Activated B cell treated with CpG ODN at 0.5 μM for 24 hours (primary cell): ENCODE measurements at regions not wholly inside any gene's neighbourhood (a gene's known extent, or its start where the extent isn't known, plus 50 kb on each side); places are given as distances from the start of the nearest gene placed in this dataset.

Experiments used
- ATAC-seq: fragments of 200-7000 bp; cut with Tn5 transposase; one replicate; pipeline ENCODE4 v1.10.0; 2021; ENCODE audit warnings: low read depth, mild to moderate bottlenecking, moderate library complexity
- CTCF ChIA-PET: fragments of 350-600 bp; sonication (Branson Sonifier 250); formaldehyde crosslinking; loops from one replicate; lab custom pipeline; 2021; ENCODE audit warnings: antibody characterized with exemption; lab: Charles Lee
- POLR2A ChIA-PET: fragments of 350-600 bp; sonication (Branson Sonifier 250); formaldehyde crosslinking; loops from one replicate; lab custom pipeline; 2021; ENCODE audit warnings: antibody characterized with exemption; lab: Charles Lee
- DNase-seq: peaks from one replicate; pipeline ENCODE4 v3.0.0; 2022
- H3K27ac Mint-ChIP-seq: one replicate; pipeline ENCODE4 v1.8.0; 2020; ENCODE audit warnings: mixed read lengths
- H3K27me3 Mint-ChIP-seq: one replicate; pipeline ENCODE4 v1.8.0; 2021; ENCODE audit warnings: mixed read lengths
- H3K36me3 Mint-ChIP-seq: one replicate; pipeline ENCODE4 v1.8.0; 2021; ENCODE audit warnings: low read depth, mixed read lengths
- H3K4me1 Mint-ChIP-seq: one replicate; pipeline ENCODE4 v1.8.0; 2021; ENCODE audit warnings: mixed read lengths
- H3K4me3 Mint-ChIP-seq: one replicate; pipeline ENCODE4 v1.8.0; 2020; ENCODE audit warnings: mild to moderate bottlenecking, mixed read lengths
- H3K9me3 Mint-ChIP-seq: one replicate; pipeline ENCODE4 v1.8.0; 2020; ENCODE audit warnings: mixed read lengths
- CTCF ChIP-seq: fragments of 200-600 bp; IDR thresholded peaks from one replicate; pipeline ENCODE4 v1.8.0; 2022; ENCODE audit warnings: antibody characterized with exemption, mild to moderate bottlenecking
- intact Hi-C: fragments of 100-400 bp; cut with micrococcal nuclease; formaldehyde crosslinking; loops from one replicate; pipeline ENCODE4 v1.15.1; 2024

- H3K4me3 Mint-ChIP-seq, result no peak overlapping the region
- ATAC-seq, result no peak
- ChIA-PET POLR2A (no interaction called here), CTCF (no interaction called here)
- H3K4me1 Mint-ChIP-seq, result no peaks in the 10 kb centered on the region
- peaks cover 16% of the 10 kb centered on the region for H3K27me3 Mint-ChIP-seq
- intact Hi-C loops, result no loop called here
- no peak overlapping the region for H3K27ac Mint-ChIP-seq
- H3K9me3 Mint-ChIP-seq, result no peaks in the 10 kb centered on the region
- TF ChIP-seq CTCF, result no peak
- no peak for DNase-seq
- no peaks in the 10 kb centered on the region for H3K36me3 Mint-ChIP-seq
Observed at GRCh38 chr15:38755718-38756117, 191.1 kb upstream of the RASGRP1 start.

DNA sequence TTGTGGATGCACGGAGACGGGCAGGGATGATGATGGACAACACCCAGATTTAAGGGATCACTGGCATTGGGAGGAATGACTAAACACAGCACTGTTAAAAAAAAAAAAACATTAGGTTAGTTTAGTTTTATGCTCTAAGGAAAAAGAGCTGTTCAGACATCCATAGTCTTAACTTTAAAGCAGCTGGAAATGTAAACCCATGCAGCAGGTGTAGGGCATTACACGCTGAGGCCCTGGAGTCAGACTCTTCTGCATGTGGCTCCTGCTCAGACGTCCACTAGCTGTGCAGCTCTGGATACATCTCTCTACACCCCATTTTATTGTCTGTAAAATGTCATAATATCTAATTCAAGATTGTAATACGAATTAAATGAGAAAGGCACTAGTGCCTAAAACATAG lies 191.8 kb upstream of the RASGRP1 start:
- peaks cover 11% of the 10 kb centered on the region for H3K27me3 Mint-ChIP-seq
- no peak for ATAC-seq
- no peak for TF ChIP-seq CTCF
- intact Hi-C loops, result no loop called here
- H3K36me3 Mint-ChIP-seq, result no peaks in the 10 kb centered on the region
- no peak overlapping the region for H3K4me3 Mint-ChIP-seq
- CTCF ChIA-PET, result no interaction called here
- no peak overlapping the region for H3K27ac Mint-ChIP-seq
- H3K4me1 Mint-ChIP-seq, result no peaks in the 10 kb centered on the region
- DNase-seq, result no peak
- POLR2A ChIA-PET, result no interaction called here
- no peaks in the 10 kb centered on the region for H3K9me3 Mint-ChIP-seq

DNA sequence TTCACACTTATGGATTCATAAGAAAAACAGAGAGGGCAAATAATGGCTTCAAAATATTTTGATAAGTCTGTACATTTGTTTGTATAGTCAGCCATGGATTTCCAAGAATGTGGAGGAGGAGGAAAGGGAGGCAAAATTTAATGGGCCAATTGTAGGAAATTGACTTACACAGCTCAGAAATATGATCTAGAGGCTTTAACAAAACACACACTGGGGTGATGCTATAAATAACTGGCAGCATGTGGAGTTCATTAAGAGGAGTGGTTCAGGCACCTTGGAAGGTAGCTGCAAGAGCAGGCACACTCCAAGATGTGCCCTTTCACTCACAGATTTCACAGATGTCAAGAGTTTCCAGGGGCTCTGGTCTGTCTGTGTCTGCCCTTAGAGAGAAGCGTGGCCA lies 193.4 kb upstream of the RASGRP1 start:
- Mint-ChIP-seq H3K27ac (no peak overlapping the region), H3K4me1 (no peaks in the 10 kb centered on the region), H3K27me3 (peaks cover 12% of the 10 kb centered on the region), H3K36me3 (no peaks in the 10 kb centered on the region), H3K4me3 (no peak overlapping the region), H3K9me3 (no peaks in the 10 kb centered on the region)
- ATAC-seq, result no peak
- intact Hi-C loops, result no loop called here
- POLR2A ChIA-PET, result no interaction called here
- no peak for TF ChIP-seq CTCF
- CTCF ChIA-PET, result no interaction called here
- DNase-seq, result no peak

DNA sequence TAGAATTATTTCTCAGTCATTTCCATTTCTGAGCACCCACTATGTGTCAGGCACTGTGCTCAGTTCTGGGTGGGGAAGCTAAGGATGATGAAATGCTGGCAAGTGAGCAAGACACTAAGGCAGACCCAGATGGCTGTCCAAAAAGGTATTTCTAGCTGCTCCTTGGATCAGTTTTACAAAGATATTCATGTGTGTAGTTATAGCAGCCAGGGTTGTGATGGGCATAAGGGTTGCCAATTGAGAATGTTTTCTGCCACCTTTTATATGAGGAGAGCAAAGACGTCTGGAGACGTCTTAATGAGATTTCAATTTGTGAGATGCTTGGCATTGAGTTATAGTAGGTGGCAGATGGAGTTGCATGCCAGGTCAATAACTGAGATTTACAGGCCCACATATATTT lies 197.1 kb upstream of the RASGRP1 start:
- POLR2A ChIA-PET, result no interaction called here
- Mint-ChIP-seq H3K27ac (no peak overlapping the region), H3K4me1 (no peaks in the 10 kb centered on the region), H3K4me3 (no peak overlapping the region), H3K27me3 (peaks cover 9% of the 10 kb centered on the region), H3K9me3 (no peaks in the 10 kb centered on the region), H3K36me3 (no peaks in the 10 kb centered on the region)
- DNase-seq (no peak), ATAC-seq (no peak)
- no peak for TF ChIP-seq CTCF
- CTCF ChIA-PET, result no interaction called here
- intact Hi-C loops, result no loop called here

DNA sequence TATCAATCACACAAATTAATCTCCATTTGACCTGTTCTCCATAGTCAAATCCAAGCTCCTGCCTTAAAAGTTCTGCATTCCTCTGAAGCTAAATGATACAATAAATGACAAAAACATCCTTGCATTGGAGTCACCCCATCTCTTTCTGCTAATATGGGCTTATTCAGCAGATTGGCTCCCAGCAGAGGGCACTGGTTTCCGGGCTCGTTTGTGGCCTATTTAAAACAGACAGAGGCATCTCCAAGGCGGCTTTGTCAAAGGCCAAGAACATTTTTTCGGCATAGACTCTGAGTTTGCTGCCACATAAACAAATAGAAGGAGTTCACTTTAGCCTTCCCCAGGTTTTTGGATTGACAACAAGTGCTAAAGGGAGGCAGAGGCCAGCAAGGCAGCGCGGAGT lies 204.4 kb upstream of the RASGRP1 start:
- ChIA-PET CTCF (no interaction called here), POLR2A (no interaction called here)
- Mint-ChIP-seq H3K27me3 (peaks cover 8% of the 10 kb centered on the region), H3K27ac (no peak overlapping the region), H3K9me3 (no peaks in the 10 kb centered on the region), H3K36me3 (no peaks in the 10 kb centered on the region), H3K4me3 (no peak overlapping the region), H3K4me1 (no peaks in the 10 kb centered on the region)
- TF ChIP-seq CTCF, result no peak
- DNase-seq (no peak), ATAC-seq (no peak)
- intact Hi-C loops, result no loop called here
